HAP-1 (cell line): ENCODE measurements at regions not wholly inside any gene's neighbourhood (a gene's known extent, or its start where the extent isn't known, plus 50 kb on each side); places are given as distances from the start of the nearest gene placed in this dataset.
A peak's percentile ranks its signal among the peaks of the same experiment; 100 is the strongest.

Experiments
- DNase-seq, 2 experiments: peaks; one replicate each; pipeline ENCODE4 v3.0.0-alpha.2; 2016 to 2020; ENCODE audit warnings: low spot score in 2 of 2
- H3K27me3 ChIP-seq: fragments of 250-450 bp; sonication (Bioruptor Pico); 2 replicates; pipeline ENCODE4 v1.5.1; 2020; ENCODE audit warnings: low read depth, mild to moderate bottlenecking, moderate library complexity
- H3K36me3 ChIP-seq: fragments of 250-450 bp; sonication (Bioruptor Pico); replicated peaks from 2 replicates; pipeline ENCODE4 v1.5.1; 2020; ENCODE audit warnings: mild to moderate bottlenecking
- H3K4me1 ChIP-seq: fragments of 250-450 bp; sonication (Bioruptor Pico); 2 replicates; pipeline ENCODE4 v1.5.1; 2020; ENCODE audit warnings: mild to moderate bottlenecking
- H3K4me3 ChIP-seq: fragments of 250-450 bp; sonication (Bioruptor Pico); 2 replicates; pipeline ENCODE4 v1.5.1; 2020; ENCODE audit warnings: mild to moderate bottlenecking, moderate library complexity
- H3K9me3 ChIP-seq: fragments of 250-450 bp; sonication (Bioruptor Pico); 2 replicates; pipeline ENCODE4 v1.5.1; 2020; ENCODE audit warnings: mild to moderate bottlenecking, moderate library complexity
- in situ Hi-C: fragments of 300-500 bp; cut with MboI; formaldehyde crosslinking; loops from 3 replicates; pipeline ENCODE4 v1.14.3; 2020; ENCODE audit warnings: low sequenced_read_pairs, inconsistent platforms, mixed read lengths

DNA sequence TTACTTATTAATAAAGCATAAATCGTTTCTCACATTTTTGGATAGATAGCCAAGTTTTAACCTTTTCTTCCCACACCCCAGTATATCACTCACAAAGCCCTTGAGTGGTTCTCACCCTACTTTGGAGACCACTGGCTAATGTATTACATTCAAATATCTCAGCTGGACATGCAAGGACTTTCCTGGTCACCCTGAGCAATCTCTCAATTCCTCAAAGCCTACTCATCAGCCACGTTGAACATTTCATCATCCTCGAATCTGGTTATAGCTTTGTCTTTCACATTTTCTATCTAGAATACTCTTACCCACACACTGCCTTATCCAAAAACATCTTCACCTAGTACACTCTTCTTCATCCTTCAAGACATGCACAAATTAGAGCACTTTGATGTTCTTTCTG, 71.1 kb upstream of the MAPRE2 start:
- Histone ChIP-seq H3K9me3 (no peaks in the 10 kb centered on the region), H3K36me3 (no peaks in the 10 kb centered on the region), H3K27me3 (peaks cover 3% of the 10 kb centered on the region; the same call in 1 of the 2 replicates), H3K4me1 (no peaks in the 10 kb centered on the region), H3K4me3 (no peak overlapping the region)
- DNase-seq = no peak
- in situ Hi-C loops = no loop called here

DNA sequence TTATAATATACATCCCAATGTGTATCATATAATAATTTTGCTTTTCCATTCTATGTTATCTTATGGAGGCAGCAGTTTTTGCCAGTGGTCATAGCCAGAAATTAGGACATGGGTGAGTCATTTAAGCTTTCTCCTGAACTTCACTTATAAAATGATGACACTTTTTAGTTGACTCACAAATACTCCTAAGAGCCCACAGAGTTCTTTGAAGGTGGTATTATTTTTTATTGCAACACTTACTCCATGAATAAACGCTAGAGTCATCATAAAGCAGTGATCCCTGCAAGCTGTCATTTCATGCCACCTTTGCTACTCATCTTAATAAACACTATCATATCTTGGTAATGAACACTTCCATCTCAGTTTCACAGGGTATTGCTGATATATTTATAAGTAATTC, 69.9 kb upstream of the MAPRE2 start:
- in situ Hi-C loops = no loop called here
- Histone ChIP-seq H3K27me3 (peaks cover 3% of the 10 kb centered on the region; the same call in 1 of the 2 replicates), H3K9me3 (no peaks in the 10 kb centered on the region), H3K36me3 (no peaks in the 10 kb centered on the region), H3K4me3 (no peak overlapping the region), H3K4me1 (no peaks in the 10 kb centered on the region)
- DNase-seq = no peak

DNA sequence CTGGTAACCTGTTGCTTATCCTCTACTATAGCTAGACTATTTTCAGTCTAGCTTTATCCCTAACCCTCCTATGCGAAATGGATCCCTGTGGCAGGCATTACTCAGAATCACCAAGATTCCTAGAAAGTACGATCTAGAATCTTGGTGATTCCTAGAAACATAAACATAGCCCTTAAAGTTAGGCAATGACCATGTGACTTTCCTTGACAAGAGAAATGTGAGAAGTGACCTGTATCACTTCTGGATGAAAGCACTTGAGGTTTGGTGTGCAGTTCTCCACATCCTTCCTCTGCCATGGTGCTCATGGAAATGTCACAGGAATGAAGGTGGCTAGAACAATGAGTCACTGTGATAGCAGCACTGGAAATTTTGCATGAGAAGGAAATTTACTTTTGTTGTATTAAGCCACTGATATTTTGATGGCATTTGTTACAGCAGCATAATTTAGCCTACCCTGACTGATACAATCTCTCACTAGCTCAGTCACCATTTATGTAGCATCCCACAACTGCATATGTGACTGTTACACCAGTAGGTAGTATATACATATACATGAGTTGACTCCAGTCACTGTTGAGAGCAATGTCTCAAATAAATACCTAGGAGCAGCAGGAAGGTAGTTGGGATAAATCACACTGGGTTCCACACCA, 68.3 kb upstream of the MAPRE2 start:
- Histone ChIP-seq H3K27me3 (peaks cover 3% of the 10 kb centered on the region; the same call in 1 of the 2 replicates), H3K36me3 (no peaks in the 10 kb centered on the region), H3K9me3 (no peaks in the 10 kb centered on the region), H3K4me3 (no peak overlapping the region), H3K4me1 (no peaks in the 10 kb centered on the region; the same call in 1 of the 2 replicates)
- no peak for DNase-seq
- in situ Hi-C loops = no loop called here

DNA sequence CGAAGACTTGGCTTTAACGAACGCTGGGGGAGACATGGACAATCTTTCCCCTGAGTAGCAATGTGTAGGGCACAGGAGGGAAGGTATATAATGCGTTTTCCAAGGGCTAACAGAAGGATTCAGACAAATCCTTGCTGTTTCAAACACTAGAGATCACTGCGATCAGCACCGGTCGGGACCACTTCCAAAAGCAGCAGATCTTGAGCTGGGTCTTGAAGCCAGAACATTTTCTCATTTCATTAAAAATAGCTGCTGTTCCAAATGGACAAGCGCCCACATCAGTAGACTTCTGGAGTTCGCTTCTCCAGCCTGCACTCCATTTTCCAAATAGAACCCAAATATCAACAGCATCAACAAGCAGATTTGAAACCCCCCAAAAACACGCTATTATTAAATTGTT, 65.1 kb upstream of the MAPRE2 start:
- peaks cover 3% of the 10 kb centered on the region; the same call in 1 of the 2 replicates for H3K27me3 ChIP-seq
- no peaks in the 10 kb centered on the region for H3K36me3 ChIP-seq
- DNase-seq = no peak
- in situ Hi-C loops = no loop called here
- no peaks in the 10 kb centered on the region for H3K9me3 ChIP-seq
- H3K4me3 ChIP-seq = peak overlapping the region; percentile 56
- peaks cover 9% of the 10 kb centered on the region for H3K4me1 ChIP-seq

DNA sequence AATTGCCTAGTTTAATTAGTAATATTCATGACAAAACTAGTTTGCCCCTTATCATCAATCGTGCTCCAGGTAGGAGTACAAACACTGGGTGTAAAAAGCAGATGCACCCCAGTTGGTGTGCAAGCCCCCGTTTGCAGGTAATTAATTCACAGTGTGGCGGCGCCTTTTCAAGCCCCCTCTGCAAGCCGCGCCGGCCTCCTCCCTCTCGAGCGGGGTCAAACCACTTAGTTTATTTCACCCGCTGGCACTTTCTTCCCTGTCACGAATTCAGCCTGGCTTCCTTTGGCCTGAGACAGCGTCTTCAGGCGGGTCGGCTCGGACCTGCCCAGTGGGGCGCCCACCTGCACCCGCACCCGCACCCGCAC, 64.7 kb upstream of the MAPRE2 start:
- H3K9me3 ChIP-seq = no peaks in the 10 kb centered on the region
- no peaks in the 10 kb centered on the region for H3K36me3 ChIP-seq
- peaks cover 3% of the 10 kb centered on the region; the same call in 1 of the 2 replicates for H3K27me3 ChIP-seq
- in situ Hi-C loops = no loop called here
- peaks cover 9% of the 10 kb centered on the region for H3K4me1 ChIP-seq
- no peak for DNase-seq
- H3K4me3 ChIP-seq = peak overlapping the region; percentile 56

DNA sequence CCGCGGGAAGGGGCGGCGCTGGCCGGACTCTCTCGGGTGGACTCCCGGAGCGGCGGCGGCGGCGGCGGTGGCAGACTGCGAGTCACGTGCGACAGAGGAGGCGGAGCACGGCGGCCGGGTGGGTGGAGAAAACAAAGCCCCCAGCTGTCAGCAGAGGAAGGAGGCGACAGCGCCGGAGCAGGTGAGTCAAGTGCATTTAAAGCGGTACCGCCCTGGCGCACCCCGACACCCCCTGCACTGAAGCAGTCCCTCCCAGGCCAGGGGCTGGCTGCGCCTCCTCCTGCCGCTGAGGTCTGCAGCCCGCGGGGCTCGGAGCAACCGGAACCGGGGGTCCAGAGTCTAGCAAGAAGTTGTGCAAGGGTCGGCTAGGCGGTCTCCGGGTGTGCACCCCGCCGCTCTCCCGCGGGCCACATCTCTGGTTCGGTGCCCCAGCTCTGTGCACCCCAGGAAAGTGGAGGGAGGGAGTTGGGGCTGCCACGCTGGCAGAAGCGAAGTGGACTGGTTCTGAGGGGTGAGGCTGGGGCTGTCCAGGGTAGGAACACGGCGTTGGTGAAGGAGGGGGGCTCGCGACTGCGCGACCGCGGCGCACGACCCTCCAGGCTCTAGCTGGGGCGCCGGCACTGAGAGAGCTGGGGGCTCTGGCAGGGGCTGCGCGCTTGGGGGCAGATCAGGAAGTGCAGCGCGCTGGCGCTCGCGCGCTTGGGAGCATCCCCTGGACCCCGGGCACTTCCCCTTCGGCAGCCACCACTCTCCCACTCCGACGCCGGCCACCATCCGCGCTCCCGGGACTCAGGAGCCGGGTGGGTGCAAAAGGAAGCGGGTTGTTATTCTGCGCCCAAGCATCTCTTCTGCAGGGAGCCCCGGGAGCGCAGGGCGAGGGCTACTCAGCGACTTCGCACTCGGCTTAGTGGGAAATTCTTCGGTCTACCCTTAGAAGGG, 64.0 kb upstream of the MAPRE2 start:
- Histone ChIP-seq H3K4me3 (peak overlapping the region; percentile 56), H3K27me3 (peaks cover 3% of the 10 kb centered on the region; the same call in 1 of the 2 replicates), H3K4me1 (peaks cover 9% of the 10 kb centered on the region), H3K9me3 (no peaks in the 10 kb centered on the region), H3K36me3 (no peaks in the 10 kb centered on the region)
- in situ Hi-C loops = no loop called here
- peak; percentile 65 to 89 for DNase-seq

DNA sequence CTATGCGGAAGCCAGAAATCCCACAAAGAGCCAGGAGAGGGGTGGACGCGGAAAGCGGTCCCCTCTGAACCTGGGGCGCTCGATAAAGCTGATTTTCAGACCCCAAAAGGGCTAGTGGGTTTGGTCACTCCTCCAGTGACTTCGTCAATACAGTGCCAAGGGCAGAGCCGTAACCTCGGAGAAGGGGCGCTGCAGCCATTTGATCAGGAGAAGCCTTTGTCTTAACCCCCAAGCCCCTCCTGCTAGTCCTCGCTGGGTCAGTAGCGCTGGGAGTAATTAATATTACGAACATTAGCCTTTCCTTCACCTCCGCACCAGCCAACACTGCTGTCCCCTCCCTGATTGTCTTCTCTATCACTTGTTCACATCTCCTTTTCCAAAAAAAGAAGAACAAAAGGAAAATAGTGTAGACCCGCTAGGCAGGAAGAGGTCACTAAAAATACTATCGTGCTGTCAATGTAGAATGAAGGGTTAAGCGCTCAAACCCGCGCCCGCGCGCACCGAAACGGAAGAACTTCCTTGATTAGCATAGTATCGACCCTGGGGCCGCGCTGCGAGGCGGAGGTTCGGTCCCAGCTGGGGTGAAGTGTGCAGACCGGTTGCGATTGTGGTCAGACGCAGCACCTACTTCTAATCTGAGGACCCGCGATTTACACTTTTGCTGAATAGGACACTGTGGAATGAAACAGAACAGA, 63.2 kb upstream of the MAPRE2 start:
- Histone ChIP-seq H3K36me3 (no peaks in the 10 kb centered on the region), H3K4me3 (peak overlapping the region; percentile 56), H3K27me3 (no peaks in the 10 kb centered on the region; the same call in 1 of the 2 replicates), H3K9me3 (no peaks in the 10 kb centered on the region), H3K4me1 (peaks cover 9% of the 10 kb centered on the region)
- in situ Hi-C loops = no loop called here
- DNase-seq = peak; percentile 8 to 69

DNA sequence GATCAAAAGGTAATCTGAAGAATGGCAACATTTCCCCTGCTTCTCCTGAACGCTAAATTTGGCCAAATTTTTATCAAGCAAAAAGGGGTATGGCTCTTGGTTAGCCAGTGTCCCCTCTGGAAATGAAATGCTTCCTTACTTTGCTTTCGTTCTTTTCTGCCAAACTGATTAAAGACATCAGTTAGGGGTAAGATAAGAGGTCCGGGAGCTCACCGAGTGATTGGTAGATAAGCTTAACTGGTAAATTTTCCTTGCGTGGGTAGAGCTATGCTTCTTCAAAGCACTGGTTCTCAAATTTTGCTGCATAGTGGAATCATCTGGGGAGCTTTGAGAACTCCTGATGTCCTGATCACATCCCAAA, 62.7 kb upstream of the MAPRE2 start:
- DNase-seq = no peak
- H3K27me3 ChIP-seq = no peaks in the 10 kb centered on the region; the same call in 1 of the 2 replicates
- in situ Hi-C loops = no loop called here
- peaks cover 9% of the 10 kb centered on the region for H3K4me1 ChIP-seq
- H3K9me3 ChIP-seq = no peaks in the 10 kb centered on the region
- H3K36me3 ChIP-seq = no peaks in the 10 kb centered on the region
- peak overlapping the region; percentile 56 for H3K4me3 ChIP-seq

DNA sequence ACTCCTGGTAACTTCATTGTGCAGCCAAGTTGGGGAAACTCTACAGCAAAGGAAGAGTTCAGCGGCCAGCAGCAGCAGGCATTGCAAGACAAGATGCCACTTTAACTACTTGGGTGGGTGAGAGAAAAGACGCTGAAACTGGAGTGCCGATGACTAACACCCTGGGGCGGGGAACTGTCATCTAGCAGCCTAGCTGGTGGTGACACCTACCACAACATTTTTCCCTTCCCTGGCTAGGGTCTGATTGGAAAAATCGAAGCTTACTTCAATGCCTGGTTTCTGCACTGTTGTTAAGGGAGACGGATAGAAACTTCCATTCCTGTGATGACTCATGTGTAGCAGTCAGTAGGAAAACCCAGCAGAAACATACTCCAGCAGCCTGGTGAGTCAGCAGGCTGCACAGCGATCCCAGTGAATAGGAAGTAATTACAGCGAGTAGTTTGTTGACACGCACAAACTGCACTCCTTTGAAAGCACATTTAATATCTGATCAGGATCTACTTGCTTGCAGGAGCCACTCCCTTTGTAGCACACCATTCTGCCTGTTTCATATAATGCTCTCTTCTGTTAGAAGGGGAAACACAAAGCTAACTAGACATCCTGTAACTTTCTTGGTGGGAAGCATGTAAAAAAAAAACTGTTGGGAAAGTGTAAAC, 62.1 kb upstream of the MAPRE2 start:
- H3K4me1 ChIP-seq = peaks cover 9% of the 10 kb centered on the region
- in situ Hi-C loops = no loop called here
- no peaks in the 10 kb centered on the region for H3K9me3 ChIP-seq
- H3K36me3 ChIP-seq = no peaks in the 10 kb centered on the region
- peak; percentile 55 to 65 for DNase-seq
- H3K4me3 ChIP-seq = peak overlapping the region; percentile 56
- H3K27me3 ChIP-seq = no peaks in the 10 kb centered on the region; the same call in 1 of the 2 replicates

DNA sequence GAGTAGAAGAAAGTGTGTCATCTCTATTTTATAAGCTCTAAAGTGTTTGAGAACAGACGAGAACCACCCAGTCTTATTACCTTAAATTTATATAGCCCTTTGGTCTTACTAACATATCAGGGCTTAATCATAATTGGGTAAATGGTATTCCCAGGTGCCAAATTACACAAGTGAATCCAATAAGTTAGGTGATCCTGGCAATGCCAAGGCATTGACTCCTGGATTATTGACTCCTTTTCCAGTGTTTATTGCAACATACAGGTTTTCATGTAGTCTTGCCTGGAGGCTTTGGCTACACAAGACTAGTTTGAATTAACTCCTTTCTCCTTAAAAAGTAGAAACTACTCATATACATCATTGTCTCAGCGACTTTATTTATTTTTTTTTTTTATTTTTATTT, 59.7 kb upstream of the MAPRE2 start:
- no peaks in the 10 kb centered on the region for H3K9me3 ChIP-seq
- peaks cover 9% of the 10 kb centered on the region for H3K4me1 ChIP-seq
- H3K27me3 ChIP-seq = no peaks in the 10 kb centered on the region
- no peak overlapping the region for H3K4me3 ChIP-seq
- no peak for DNase-seq
- no peaks in the 10 kb centered on the region for H3K36me3 ChIP-seq
- in situ Hi-C loops = no loop called here

DNA sequence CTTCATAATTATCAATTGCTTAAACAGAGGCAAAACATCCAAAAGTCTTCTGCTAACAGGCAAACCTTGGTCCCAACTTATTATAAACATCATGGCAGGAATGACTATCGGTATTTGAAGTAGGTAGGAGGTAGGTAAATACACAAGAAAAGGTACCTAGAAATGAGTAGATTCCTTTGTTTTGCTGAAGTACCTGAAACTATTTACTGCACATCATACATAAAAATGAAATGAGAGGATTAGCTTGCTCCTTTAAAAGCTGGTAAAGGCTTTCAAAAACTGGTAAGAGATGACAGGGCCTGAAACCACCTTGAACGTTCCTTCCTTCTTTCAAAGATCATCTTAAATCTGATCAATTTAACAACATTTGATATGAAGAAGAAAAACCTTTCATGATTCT, 55.2 kb upstream of the MAPRE2 start:
- H3K36me3 ChIP-seq = no peaks in the 10 kb centered on the region
- no peaks in the 10 kb centered on the region for H3K9me3 ChIP-seq
- no peaks in the 10 kb centered on the region for H3K4me1 ChIP-seq
- H3K4me3 ChIP-seq = no peak overlapping the region
- H3K27me3 ChIP-seq = no peaks in the 10 kb centered on the region; the same call in 1 of the 2 replicates
- no peak for DNase-seq
- in situ Hi-C loops = no loop called here

DNA sequence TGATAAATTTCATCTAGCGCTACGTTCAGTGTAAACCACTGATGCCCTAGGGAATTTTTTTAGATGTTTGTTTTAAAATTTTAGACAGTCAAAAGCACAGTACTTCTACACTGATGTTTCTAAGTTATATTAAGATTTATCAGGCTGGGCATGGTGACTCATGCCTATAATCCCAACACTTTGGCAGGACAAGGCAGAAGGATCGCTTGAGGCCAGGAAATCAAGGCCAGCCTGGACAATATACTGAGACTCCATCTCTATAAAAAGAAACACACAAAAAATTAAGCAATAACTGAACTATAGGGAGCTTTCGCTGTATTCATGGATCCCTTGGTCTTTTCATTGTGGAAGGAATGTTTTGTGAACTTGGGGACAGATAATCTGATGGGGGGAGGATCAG, 50.6 kb upstream of the MAPRE2 start:
- Histone ChIP-seq H3K4me3 (no peak overlapping the region), H3K9me3 (no peaks in the 10 kb centered on the region), H3K27me3 (no peaks in the 10 kb centered on the region; the same call in 1 of the 2 replicates), H3K36me3 (no peaks in the 10 kb centered on the region), H3K4me1 (no peaks in the 10 kb centered on the region)
- in situ Hi-C loops = no loop called here
- no peak for DNase-seq

DNA sequence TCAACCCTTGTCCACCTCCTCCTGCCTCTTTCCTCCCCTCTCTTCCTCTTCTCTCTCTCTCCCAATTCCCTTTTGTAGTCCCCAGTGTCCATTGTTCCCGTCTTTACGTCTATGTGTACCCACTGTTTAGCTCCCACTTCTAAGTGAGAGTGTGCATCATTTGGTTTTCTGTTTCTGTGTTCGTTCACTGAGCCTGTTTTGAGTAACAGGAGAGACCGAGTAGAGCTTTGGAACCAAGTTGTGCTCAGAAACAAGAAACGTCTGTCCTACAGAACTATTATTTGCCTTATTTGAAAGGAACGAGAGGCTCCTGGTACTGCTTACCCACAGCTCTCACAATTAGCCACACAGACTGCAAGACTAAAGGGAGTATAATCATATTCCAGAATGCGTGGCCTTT, 50.1 kb upstream of the MAPRE2 start:
- in situ Hi-C loops = no loop called here
- Histone ChIP-seq H3K4me3 (no peak overlapping the region), H3K27me3 (no peaks in the 10 kb centered on the region; the same call in 1 of the 2 replicates), H3K9me3 (no peaks in the 10 kb centered on the region), H3K4me1 (no peaks in the 10 kb centered on the region), H3K36me3 (no peaks in the 10 kb centered on the region)
- no peak for DNase-seq
